IPS DF 19.7 (cell line): ENCODE measurements at regions not wholly inside any gene's neighbourhood (a gene's known extent, or its start where the extent isn't known, plus 50 kb on each side); places are given as distances from the start of the nearest gene placed in this dataset.

ENCODE experiments used
- DNase-seq: peaks from one replicate; pipeline ENCODE4 v3.0.0-alpha.2; 2013; ENCODE audit warnings: low read depth, low spot score

DNA sequence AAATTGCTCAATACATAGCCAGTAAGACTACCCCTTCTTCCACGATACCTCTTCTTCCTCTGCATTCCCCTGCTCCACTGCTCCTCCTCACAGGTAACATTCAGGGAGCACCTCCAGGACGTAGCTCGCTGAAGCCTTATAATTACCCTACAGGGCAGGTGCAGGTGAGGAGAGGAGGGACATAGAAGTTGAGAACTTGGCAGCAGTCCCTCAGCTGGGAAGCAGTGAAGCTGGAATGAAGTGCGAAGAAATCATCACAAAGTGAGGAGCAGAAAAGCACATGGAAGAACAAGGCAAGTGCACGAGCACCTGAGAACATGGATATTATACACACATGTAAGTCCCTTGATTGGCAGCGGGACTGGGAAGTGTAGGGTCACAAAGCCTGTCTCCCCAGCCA is 118.2 kb downstream of the HSD17B3 start:
- no peak for DNase-seq

DNA sequence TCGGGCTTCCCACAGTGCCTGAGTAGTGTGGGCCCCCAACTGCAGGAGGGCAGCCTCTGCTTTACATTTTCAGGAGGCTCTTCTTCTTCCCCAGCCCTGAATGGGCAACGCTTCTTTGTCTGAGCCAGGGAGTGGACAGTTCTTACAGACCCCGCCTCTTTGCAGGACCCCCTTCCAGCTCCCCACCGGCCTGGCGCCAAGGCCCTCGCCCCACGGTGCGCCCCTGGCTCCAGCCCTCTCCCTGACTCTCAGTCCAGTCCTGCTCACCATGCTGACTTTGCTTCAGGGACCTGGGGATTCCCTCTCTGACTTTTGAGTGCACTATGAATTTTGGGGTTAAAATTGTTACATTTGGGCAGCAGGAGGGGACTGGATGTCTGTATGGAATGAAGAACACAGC is 123.8 kb downstream of the HSD17B3 start:
- no peak for DNase-seq

- DNase-seq, result no peak
Measured at GRCh38 chr9:96177719-96178028, 124.3 kb downstream of the HSD17B3 start.

- DNase-seq, result no peak
Measured at GRCh38 chr9:96177005-96177718, 124.8 kb downstream of the HSD17B3 start.

- DNase-seq, result no peak
Measured at GRCh38 chr9:96175796-96176195, 126.2 kb downstream of the HSD17B3 start.

- no peak for DNase-seq
Measured at GRCh38 chr9:96175001-96175400, 127.0 kb downstream of the HSD17B3 start.

GRCh38 chr9:96174371-96174770 is 127.6 kb downstream of the HSD17B3 start:
- no peak for DNase-seq

- no peak for DNase-seq
Measured at GRCh38 chr9:96173640-96174039, 128.3 kb downstream of the HSD17B3 start.

- DNase-seq, result no peak
Measured at GRCh38 chr9:96172797-96173196, 129.2 kb downstream of the HSD17B3 start.

DNA sequence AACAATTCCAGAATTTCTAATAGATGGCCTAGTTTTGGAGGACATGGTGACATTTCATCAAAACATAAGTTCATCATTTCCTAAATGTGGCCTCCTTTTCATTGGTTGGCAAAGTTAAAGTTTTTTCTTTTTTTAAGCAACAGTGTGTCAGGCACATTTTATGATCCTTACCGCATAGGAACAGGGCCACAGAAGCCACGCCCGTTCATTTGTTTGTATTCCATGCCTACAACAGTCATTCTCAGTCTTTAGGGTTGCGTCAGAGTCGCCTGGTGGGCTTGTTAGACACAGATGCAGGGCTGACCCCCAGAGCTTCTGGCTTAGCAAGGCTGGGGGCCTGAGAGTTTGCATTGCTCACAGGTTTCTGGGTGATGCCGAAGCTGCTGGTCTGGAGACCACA is 130.2 kb downstream of the HSD17B3 start:
- no peak for DNase-seq

GRCh38 chr9:96169901-96170300 is 132.1 kb downstream of the HSD17B3 start:
- DNase-seq, result no peak

- peak; percentile 35 for DNase-seq
Measured at GRCh38 chr9:96169484-96169883, 132.5 kb downstream of the HSD17B3 start.

DNA sequence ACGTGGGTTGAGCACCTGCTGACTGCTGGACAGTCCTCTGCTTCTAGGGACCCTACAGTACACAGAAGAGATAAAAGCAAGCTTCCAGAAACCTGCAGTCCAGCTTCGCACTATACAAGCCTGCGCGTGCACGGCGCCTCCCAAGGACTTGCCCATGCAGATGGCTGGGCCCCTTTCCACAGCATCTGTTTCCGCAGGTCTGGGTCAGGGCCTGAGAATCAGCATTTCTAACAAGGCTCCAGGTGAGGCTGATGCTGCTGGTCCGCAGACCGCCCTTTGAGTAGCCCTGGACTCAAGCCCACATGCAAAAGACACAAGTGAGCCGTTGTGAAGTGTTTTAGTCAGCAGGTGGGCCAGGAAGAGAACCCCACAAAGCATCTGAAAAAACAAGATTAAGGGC is 133.1 kb downstream of the HSD17B3 start:
- DNase-seq, result no peak

DNA sequence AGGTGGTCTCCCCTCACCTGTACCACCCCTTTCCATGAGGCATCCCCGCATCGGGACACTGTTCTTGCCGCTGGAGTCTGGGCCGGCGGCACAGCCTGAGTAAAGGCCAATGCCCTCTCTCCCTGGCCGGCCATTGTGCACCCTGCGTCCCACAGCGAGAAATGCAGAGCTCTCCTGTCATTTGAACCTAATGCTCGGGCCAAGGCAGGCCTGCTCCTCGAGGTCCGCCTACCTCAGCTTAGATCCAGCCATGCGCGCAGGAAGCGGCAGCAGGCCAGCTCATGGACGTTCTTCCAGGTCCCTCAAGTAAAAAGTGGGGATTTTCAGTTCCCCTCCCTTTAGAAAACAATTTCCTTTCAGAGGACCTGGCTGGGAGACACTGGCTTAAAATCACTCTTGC is 135.0 kb downstream of the HSD17B3 start:
- no peak for DNase-seq

DNA sequence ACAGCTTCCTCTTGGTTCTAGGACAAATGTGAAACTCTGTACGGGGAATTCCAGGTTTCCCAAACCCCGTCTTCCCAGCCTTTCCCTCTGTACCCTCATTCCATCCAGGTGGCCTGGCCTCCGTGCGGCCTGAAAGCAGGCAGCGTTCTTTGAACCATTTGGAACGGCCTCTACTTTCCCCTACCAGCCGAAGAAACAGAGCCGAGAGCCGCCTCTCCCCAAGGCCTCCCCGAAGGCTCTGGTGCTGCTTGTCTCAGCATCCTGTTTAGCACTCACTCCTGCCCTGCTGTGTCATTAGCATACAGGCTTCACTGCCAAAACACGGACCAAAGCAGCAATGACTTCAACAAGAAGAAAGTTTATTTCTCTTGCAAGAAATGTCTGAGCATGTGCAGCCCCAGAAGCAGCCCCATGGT is 137.7 kb downstream of the HSD17B3 start:
- DNase-seq, result no peak

- no peak for DNase-seq
Measured at GRCh38 chr9:96163712-96164111, 138.3 kb downstream of the HSD17B3 start.

DNA sequence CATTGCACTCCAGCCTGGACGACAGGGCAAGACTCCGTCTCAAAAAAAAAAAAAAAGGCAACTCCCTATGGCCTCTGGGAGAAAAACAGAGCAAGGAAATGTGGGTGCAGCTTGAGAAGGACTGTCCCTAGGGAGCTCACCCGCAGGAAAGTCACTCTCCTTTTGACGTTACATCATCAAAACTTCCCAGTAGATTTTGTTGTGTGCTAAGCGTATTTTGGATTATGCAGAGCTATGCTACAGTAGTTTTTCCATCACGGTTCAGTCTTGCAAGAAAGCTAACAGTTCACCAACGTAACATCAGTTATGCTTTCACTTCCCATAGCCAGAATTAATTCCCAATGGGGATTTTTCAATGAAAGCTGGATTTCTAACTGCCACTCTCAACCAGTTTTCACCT is 138.8 kb downstream of the HSD17B3 start:
- no peak for DNase-seq

GRCh38 chr9:96161819-96162218 is 140.2 kb downstream of the HSD17B3 start:
- no peak for DNase-seq

DNA sequence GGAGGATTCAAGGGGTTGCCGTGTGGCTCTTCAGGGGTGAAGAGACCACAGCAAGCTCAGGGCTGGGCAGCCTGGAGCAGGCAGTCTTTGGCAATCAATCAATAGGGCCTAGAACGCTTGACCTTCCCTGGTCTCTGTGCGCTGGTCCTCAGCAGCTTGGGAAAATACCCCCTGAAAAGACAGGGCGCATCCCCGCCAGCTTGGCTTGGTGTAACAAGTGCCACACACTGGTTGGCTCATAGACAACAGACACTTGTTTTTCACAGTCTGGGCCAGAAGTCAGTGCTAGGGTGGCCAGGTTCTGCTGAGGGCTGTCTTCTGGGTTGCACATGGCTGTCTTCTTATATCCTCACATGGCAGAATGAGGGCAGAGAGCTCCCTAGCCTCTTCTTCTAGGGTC is 141.1 kb downstream of the HSD17B3 start:
- no peak for DNase-seq

GRCh38 chr9:96160168-96160567 is 141.8 kb downstream of the HSD17B3 start:
- no peak for DNase-seq

DNA sequence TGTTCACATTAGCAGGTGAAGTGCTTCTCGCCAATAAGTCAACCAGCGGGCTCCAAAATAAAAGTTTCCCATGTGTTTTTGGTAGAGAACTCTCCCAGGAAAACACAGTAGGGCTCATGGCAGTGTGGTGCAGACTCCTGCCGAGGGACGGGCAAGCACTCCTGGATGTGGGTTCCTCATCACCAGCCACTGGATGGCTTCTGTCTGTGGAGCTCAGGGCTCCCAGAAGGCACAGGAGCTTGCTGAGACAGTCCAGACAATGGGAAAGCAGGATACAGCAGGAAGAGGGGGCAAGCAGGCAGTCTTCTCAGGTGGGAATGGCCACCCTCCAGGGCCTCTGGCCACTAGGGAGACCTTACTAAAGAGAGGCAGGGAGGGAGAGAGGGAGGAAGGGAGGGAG is 142.4 kb downstream of the HSD17B3 start:
- DNase-seq, result no peak

DNA sequence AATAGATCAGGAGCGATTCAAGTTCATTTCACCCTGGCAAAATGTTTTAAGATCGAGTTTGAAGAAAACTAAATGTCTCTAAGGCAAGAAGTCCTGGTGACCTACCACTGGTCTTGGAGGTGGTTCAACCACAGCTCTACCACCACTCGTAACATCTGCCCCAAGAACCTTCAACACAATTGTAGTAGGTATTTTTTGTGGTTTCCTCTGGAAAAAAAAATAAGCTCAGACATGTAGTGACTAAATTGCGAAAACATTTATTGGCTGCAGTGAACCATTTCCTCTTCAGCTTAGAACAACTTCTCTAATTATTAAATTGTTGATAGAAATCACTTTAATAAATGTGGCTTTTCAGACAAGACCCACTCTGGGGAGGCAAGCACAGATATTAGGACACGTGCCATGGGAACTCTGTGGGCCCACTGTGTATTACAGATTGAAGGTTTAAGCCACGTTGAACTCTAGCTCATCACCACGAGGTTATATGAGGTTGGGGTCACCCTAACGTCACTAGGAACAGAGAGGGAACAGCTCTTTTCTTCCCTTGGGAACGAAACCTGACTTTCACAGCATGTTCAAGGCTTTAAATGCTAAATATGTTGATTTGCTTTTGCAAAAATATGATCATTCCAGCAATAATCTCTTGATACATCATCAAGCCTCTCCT is 142.9 kb downstream of the HSD17B3 start:
- no peak for DNase-seq

DNA sequence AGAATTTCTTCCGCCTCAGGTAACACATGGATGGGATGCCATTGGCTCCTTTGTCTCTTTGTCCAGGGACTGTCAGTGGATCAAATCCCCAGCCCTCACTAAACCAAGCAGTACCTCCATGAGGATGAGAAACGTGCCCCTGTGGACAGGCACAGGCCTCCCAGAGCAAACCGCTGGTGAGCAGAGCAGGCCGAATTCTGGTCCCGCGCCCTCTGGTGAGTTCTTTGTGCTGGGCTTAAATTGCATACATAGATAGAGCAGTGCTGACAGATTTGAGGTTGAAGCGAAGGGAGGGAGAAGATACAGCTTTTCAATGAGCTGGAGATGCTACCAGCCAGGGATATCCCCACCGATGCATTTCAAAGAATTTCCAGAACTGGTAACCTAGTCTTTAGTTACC is 143.8 kb downstream of the HSD17B3 start:
- DNase-seq, result no peak

DNA sequence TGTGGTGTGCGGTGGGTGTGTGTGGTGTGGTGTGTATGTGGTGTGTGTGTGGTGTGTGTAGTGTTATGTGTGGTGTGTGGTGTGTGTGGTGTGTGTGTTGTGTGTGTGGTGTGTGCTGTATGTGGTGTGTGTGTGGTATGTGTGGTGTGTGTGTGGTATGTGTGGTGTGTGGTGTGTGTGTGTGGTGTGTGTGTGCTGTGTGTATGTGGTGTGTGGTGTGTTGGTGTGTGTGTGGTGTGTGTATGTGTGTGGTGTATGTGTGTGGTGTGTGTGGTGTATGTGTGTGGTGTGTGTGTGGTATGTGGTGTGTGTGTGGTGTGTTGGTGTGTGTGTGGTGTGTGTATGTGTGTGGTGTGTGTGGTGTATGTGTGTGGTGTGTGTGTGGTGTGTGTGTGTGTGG is 144.3 kb downstream of the HSD17B3 start:
- no peak for DNase-seq
